HG03469 (cell line): ENCODE measurements at regions not wholly inside any gene's neighbourhood (a gene's known extent, or its start where the extent isn't known, plus 50 kb on each side); places are given as distances from the start of the nearest gene placed in this dataset.

Source experiments
- ATAC-seq: cut with Tn5 transposase; IDR thresholded peaks from one replicate; pipeline ENCODE4 v1.9.1; 2021; ENCODE audit warnings: mild to moderate bottlenecking, moderate library complexity, moderate number of reproducible peaks; ENCODE audit not compliant: unreplicated experiment

- no peak for ATAC-seq
Observed at GRCh38 chr6:26304797-26305640, 60.0 kb upstream of the BTN3A2 start.

DNA sequence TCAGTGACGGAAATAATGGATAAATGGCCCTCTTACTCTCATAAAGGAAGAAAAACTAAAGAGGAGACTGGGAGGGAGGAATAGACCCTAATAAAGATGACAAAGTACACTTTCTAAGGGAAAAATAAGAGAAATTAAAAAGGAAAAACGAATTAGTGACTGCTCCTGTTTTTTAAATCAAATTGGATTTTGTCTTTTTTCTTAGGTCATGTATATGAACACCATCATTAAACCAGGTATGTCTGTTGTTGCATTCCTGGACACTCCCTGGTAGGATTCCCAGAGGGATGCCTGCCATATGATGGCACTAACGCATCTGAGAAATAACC is 59.4 kb upstream of the BTN3A2 start:
- no peak for ATAC-seq

- ATAC-seq = no peak
Observed at GRCh38 chr6:26306232-26306631, 58.8 kb upstream of the BTN3A2 start.

GRCh38 chr6:26307850-26308249 is 57.1 kb upstream of the BTN3A2 start:
- no peak for ATAC-seq

DNA sequence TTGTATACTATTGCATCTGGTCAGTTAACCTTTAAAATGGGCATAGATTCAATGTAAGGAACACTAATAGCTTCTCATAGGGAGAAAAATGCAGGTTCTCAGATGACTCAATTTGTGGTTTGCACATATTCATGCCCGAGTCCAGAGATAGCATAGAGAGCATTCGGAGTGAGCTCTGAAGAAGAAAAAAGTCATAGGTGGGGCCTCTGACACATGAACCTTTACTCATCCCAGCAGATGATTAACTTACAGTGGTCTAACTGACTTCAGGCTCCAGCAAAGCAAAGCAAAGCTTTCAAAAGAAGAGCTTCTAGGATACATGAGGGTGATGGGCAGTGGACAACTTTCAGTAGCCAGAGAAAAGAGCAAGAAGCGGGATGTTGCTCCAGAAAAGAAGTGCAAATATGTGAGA is 55.3 kb upstream of the BTN3A2 start:
- ATAC-seq = no peak

GRCh38 chr6:26311012-26311384 is 54.0 kb upstream of the BTN3A2 start:
- ATAC-seq = no peak

GRCh38 chr6:26311385-26312095 is 53.5 kb upstream of the BTN3A2 start:
- ATAC-seq = no peak

DNA sequence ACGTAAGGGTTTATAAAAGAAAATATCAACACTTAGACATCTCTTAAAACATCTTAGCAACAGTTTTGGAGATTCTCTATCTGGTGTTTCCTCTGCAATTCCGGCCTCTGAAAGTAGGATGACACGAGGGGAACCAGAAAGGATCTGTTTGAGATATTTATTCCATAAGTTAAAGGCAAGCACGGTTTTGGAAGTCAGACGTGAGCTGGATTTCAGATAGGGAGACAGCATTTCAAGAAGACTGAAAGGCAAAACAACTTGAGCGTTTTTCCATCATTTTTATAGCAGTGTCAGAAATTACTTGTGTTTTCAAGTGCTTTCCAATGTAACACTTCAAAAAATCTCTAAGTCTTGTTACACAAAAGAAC is 52.9 kb upstream of the BTN3A2 start:
- no peak for ATAC-seq

DNA sequence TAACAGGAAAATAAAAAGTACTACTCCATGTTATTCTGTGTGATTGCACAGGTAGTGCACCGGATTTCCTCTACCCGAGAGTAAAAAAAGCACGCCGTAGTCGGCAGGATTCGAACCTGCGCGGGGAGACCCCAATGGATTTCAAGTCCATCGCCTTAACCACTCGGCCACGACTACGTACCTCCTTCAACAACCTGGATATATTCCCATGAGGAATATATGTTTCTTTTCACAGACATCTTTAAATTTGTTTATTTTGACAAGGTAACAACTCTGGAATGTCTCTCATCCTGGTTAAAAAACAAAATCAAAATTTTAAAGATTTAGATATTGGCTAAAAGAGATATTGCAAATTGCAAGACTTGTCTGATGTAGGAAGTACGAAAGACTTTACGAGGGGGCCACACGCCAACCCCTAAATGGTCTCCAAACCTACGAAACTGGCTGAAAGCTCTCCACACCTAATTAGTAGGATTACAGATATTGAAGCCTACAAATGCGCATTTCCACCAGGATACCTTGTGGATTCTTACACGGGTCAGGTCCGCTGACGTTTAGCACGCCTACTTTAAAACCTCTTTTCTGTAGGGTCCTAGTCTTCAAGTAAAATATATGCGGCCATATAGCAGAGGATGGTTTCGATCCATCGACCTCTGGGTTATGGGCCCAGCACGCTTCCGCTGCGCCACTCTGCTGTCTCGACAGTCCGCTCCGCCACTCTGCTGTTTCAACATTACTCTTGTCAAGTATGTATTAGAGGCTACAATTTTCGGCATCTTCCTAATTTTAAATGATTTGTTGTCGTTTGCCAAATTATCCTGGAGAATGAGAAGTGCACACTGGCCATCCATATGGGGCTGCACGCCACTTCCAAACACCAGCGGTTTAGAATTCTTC is 52.2 kb upstream of the BTN3A2 start:
- ATAC-seq = no peak
